Epithelial cell of prostate (primary cell): ENCODE measurements at regions not wholly inside any gene's neighbourhood (a gene's known extent, or its start where the extent isn't known, plus 50 kb on each side); places are given as distances from the start of the nearest gene placed in this dataset.

ENCODE experiments used
- DNase-seq: peaks from one replicate; pipeline ENCODE4 v3.0.0-alpha.2; 2011; ENCODE audit warnings: low read depth, low spot score
- H3K27ac ChIP-seq: fragments of 450-650 bp; 2 replicates; pipeline ENCODE4 v1.5.1; 2017; ENCODE audit warnings: mild to moderate bottlenecking

DNA sequence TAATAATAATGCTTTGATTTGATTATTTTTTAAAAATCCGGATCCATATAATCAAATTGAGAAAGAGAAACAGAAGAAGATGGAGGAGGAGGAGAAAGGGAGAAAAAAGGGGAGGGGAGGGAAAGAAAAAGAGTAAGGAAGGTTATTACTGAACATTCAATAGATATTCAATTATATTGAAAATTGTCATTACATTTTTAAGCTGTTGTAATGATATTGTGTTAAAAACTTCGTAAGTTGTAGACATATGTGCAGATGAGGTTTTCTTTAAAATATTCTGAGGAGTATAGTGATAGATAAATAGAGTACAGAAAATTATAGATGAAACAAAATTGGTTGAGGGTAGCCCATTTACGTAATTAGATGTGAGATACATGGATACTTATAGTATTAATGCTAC, 933.0 kb upstream of the PHF14 start:
- no peak overlapping the region for H3K27ac ChIP-seq
- no peak for DNase-seq

DNA sequence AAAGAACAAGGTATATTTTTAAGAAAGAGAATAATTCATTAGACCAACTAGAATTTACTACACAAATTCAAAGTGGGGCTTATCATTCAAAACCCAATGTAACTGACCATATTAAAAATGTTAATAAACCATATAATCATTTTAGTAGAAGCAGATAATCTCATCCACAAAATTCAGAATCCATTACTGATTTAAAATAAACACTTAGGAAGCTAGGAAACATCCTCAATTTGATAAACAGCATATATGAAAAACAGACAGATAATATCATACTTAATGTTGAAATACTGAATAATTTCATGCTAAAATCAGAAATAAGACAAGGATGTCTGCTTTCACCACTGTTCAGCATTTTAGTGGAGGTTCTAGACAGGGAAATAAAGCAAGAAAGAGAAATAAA, 902.8 kb upstream of the PHF14 start:
- no peak overlapping the region for H3K27ac ChIP-seq
- DNase-seq: no peak

DNA sequence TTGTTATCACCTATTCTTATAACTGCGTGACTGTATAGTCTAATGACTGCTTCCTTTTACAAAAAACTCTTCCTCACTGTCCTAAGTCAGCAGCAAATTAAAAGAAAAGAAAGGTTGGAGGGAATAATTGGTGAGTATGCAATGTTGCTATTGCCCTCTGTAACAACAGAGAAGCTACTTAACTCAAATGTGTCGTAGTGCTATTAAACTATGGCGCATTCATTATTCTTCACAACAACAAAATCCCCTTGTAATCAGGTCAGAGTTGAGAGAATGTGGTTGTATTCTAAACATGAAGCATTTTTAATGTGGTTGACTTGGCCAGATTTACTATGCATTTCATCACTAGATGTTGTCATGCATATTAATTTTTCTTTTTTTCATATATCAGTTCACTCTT, 897.8 kb upstream of the PHF14 start:
- DNase-seq: no peak
- H3K27ac ChIP-seq: no peak overlapping the region

DNA sequence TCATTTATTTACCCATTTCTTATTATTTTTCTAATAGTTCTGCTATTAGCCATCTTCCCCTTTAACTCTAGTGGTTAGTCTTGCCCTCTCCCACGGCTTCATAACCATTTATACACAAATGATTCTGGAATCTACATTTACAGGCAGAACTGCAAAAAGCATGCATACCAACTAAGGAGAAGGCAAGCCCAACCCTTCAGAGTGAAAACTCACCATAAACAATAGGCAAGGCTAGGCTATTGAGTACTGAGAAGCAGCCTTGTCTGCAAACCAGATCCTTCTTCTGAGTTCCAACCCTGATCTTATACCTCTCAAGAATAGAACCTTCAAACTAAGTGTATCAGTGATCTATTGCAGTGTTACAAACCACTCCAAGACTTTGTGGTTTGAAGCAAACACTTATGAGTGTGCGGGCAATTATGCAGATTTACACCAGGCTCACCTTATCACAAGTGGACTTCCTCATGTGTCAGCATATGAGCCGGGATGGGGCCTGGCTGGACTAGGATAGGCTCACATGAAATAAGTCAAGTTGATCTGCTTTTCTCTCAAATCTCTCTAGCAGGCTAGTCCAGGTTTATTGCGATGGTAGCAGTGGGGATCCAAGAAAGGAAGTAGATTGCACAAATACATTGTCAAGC, 896.9 kb upstream of the PHF14 start:
- no peak overlapping the region for H3K27ac ChIP-seq
- DNase-seq: no peak

DNA sequence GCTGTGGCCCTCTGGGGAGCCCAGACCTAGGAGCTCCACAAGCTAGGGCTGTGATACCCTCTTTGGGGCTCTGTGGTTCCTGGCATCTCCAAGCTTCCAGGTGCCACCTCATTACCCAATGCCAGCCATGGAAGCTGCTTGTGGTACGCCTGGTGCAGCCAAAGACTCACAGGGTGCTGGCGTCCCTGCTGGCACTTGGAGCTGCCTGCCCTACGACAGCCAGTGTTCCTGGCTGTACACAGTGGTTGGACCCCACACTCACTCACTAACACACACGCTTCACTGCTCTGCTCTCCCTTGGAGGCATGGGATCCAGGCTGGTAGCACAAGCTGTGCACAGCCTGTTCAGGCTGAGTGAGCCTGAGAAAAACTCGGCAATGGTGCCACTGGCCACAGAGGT, 894.1 kb upstream of the PHF14 start:
- DNase-seq: no peak
- H3K27ac ChIP-seq: no peak overlapping the region

DNA sequence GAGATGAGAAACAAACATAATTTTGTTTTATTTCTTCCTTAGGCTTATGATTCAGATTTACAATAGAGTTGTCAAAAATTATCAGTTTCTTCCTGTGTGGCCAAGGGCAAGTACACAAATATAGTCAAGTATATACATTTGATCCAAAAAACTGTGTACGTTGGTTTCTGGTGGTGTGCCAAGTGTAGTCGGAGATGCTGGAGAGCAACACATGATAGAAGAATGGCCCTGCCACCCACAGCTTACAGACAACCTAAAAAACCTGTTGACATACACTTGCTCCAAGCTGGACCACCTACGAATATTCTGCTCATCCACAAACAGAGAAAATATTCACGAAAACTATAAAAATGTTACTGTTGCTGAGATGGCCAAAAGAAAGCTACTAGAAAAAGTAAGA, 890.8 kb upstream of the PHF14 start:
- no peak overlapping the region for H3K27ac ChIP-seq
- no peak for DNase-seq

DNA sequence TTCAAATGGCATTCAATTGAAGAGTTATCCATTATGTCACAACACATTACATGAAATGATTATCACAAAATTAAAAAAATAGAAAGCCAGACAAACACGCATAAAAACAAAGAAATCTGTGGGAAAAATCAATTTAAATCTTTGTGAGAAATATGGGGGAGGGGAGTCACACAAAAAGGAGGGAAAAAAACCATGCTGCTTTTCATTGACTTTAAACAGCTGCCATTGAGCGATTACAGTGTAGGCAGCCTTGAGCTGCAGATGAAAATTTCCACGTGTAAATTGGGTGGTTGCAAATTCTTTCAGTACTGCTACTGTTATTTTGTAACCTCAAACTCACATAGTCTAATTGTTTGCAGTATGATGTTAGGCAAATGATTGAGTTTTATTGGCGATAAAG, 889.9 kb upstream of the PHF14 start:
- H3K27ac ChIP-seq: no peak overlapping the region
- no peak for DNase-seq

DNA sequence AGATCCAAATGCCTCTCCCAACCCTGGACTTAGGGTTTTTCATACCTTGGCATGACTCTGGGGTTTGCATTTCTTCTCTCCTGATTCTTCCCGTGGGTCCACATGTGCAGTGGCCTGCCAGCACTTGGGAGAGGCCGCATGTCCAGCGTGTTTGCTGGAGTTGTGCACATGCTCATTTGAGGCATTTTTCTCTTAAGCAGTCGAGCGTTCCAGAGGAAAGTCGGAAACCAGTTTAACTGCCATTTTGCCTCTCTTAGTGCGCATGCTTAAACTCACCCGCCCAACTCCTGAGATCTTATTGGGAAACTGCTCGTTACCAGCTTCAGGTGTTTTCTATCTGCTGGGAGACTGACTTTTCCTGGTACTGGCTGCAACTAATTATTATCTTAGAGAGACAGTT, 888.4 kb upstream of the PHF14 start:
- no peak overlapping the region for H3K27ac ChIP-seq
- no peak for DNase-seq

DNA sequence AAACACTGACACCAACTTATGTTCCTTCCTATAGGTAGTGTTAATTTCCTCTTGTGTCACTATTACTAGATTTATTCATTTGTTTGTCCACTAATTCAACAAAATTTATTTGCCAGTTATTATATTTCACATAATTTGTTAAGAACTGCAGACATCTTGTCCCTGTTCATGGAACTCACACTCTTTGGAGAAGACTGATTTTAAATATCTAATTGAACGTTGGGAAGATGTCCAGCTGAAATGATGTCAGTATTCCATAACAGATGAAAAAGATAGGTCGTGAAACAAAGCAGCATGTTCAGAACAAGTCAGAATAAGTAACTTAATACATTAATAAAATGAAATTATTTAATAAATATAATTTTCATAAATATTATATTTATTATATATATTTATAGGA, 873.1 kb upstream of the PHF14 start:
- H3K27ac ChIP-seq: no peak overlapping the region
- DNase-seq: no peak

DNA sequence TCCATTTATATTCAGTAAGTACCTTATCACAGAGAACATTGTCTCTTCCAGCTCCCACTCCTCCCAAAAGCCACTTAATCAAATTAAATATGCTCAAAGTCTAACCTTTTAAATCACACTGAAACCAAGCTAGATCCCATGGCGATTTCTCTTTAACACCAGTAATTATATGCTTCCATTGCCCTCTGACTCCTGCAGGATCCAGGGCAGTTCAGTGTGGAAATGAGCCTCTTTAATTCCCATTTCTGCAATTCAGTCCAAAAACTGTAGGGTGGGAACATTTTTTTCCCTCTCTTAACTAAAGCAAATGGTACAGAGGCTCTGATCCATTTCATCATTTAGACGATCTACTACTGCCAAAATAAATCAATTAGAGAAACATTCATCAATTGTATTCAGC, 872.3 kb upstream of the PHF14 start:
- DNase-seq: no peak
- H3K27ac ChIP-seq: no peak overlapping the region

DNA sequence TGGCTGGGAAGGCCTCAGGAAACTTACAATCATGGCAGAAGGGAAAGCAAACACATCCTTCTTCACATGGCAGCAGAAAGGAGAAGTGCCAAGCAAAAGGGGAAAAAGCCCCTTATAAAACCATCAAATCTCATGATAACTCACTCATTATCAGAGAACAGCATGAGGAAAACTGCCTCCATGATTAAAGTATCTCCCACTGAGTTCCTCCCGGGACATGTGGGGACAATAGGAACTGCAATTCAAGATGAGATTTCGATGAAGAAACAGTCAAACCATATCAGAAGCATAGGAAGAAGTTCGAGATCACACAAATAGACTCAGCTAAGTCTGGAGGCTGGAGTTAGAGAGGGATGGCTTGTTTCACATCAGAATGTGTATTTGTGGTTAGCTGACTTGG, 869.4 kb upstream of the PHF14 start:
- DNase-seq: no peak

DNA sequence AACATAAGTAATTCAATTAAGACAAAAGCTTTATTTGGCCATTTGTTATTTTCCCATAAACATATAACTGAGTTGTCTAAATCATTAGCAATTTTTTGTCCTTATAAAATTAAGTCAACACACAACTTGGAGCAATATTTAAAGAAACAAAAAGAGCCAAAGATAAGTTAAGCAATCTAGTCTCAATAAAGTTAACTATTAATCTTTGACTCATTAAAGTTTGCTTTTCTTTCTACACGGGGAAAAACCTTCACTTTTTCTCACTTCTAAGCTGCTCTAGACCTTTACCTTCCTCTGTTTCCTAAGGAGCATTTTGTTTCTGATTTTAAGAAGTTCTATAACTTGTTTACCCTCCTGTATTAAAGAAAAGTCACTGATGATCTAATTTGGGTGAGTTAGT, 867.1 kb upstream of the PHF14 start:
- no peak for DNase-seq
- H3K27ac ChIP-seq: no peak overlapping the region

More for the DNA sequence above, 869.4 kb upstream of the PHF14 start:
- H3K27ac ChIP-seq: no peak overlapping the region

DNA sequence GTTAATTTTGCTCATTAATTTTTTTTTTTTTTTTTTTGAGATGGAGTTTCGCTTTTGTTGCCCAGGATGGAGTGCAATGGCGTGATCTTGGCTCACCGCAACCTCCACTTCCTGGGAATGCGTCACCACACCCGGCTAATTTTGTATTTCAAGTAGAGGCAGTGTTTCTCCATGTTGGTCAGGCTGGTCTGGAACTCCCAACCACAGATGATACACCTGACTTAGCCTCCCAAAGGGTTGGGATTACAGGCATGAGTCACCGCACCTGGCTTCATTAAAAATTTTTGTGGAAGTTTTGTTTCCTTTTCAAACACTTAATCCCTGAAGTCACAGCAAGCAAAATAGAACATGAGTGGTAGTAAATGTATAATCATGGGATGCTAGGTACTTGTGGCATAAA, 857.2 kb upstream of the PHF14 start:
- no peak overlapping the region for H3K27ac ChIP-seq

DNA sequence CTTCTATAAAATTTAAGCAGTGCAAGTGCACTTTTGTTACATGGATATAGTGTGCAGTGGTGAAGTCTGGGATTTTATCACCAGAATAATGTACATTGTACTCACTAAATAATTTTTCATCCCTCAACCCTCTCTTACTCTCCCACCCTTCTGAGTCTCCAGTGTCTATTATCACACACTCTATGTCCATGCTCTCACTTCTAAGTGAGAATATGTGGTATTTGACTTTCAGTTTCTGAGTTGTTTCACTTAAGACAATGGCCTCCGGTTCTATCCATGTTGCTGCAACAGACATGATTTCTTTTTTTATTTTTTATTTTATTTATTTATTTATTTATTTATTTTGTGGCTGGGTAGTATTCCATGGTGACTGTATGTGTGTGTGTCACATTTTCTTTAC, 855.9 kb upstream of the PHF14 start:
- no peak overlapping the region for H3K27ac ChIP-seq
- DNase-seq: no peak

More for the DNA sequence above, 857.2 kb upstream of the PHF14 start:
- DNase-seq: no peak

DNA sequence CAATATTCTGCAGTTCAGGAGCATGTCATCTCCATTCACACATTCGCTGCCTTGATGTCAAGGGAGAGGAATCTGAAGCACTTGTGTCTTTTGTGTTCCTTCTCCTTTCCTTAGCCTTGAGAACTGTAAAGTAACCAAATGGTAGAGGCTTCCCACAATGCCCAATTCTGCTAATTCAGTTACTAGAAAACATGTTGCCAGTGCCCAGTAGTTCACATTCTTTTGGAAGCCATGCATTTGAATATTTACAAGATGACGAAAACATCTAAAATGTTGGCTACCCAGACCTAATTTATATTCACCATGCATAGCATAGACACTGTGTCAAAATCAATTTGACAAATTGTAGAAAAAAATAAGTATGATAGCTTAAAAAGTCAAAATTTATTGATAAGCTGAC, 852.7 kb upstream of the PHF14 start:
- H3K27ac ChIP-seq: no peak overlapping the region
- DNase-seq: no peak

DNA sequence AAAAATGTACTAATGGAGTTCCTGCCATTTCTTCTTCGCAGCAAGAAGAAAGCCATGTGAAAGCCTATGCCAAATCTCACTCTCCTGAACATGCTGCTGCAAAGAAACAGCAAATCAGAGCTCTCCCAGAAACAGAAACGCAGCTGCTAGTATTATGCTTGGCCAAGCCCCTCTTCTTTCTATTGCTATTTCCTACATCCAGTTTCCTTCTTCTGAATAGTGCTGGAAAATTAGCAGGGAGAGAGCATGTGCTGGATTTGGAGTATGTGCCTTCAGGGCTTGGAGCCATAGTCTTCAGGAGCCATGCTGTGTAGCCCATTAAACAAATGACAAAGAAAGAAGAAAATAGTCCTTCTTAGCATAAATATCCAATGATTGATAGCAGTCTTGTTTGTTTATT, 852.0 kb upstream of the PHF14 start:
- H3K27ac ChIP-seq: no peak overlapping the region
- DNase-seq: no peak

DNA sequence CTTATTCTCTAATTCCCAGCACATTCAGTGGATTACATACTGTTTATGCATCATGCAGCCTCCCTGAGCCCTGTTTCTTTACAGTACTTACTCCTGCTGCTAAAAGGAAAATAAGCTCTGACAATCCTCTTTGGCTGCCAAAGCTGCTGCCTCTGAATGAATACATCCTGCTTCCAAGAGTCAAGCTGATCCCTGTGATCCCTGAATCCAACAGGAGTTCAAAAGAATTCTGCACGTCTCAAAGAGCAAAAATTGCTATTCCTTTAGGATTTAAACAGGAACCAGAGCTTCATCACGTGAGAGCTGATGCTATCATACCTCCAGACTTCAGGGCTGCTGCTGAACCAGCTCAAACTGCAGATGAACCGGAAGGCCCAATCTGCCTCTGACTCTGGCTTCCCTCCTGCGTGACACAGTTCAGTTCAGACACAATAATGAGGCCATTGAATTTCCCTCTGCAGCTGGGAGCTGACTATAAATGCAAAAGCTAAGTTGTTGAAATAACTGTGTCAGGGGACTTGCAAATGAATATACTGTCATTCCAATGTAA, 851.0 kb upstream of the PHF14 start:
- H3K27ac ChIP-seq: no peak overlapping the region
- no peak for DNase-seq

DNA sequence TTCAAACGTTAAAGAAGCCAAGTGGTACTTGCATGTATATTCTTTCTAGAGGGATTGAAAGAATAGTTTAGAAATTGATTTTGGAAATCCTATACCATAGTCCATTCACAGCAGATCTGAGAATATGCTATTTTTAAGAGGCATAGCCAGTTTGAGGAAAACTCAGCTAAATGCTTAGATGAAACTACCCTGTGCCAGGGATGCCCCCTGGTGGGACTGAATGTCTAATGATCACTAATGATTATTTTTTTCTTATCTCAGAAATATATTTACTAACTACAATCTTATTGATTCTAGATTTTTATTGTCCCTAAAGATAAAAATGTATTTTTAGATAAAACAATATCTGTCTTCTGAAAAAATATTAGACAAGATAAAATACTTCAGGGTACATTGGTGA, 844.9 kb upstream of the PHF14 start:
- no peak overlapping the region for H3K27ac ChIP-seq
- no peak for DNase-seq

DNA sequence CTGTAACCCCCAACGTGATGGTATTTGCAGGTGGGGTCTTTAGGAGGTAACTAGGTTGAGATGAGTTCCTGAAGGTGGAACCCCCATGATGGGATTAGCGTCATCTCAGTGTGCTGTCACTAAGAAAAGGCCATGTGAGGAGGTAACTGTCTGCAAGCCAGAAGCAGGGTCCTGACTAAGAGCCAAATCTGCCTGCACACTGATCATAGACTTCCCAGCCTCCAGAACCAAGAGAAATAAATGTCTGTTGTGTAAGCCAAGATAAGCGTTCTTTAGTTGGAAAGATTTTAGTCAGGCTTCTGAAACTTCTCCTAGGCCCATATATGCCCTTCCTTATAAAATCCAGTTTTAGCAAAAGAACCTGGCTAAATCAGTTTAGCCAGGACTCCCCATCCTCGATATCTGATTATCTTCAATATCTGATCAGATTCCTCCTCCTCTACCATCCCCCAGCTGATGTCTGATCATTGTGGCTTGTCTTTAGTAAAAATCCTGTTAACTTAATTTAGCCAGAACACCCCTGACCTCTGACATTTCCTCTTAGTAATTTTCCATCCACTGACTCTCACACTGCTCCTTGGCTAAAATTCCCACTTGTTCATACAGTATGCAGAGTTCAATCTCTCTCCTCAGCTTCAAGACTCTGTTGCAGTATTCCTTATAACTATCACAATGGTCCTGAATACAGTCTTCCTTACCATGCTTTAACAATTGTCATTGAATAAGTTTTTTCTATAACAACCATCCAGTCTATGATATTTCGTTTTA, 835.4 kb upstream of the PHF14 start:
- no peak overlapping the region for H3K27ac ChIP-seq
- no peak for DNase-seq

DNA sequence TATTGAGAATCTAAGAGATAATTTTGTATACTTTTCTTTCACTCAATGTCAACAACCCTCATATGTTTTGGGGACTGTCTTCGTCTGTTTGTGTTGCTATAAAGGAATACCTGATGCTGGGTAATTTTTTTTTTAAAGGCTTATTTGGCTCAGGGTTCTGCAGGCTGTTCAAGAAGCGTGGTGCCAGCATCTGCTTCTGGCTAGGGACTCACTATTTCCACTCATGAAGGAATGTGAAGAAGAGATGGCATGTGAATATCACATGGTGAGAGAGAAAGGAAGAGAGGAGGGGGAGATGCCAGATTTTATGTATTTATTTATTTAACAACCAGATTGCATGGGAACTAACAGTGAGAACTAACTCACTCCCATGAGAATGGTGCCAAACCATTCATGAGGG, 827.4 kb upstream of the PHF14 start:
- H3K27ac ChIP-seq: no peak overlapping the region
- no peak for DNase-seq

DNA sequence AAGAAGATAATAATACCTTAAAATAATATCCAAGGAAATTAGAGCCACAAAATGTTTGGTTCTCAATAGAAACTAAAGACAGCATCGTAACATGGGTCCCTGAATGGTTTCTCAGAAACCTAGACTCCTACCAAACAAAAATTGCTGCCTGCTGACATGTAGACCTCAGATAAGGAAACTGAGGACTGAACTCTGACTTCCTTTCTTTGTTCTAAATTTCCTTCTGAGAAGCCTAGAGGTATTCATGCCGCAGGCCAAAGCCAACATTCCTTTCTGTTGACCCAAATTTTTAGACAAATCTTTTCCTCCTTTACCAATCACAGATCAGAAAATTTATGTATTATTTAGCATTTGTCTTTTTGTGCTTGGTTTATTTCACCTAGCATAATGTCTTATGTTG, 816.7 kb upstream of the PHF14 start:
- no peak overlapping the region for H3K27ac ChIP-seq
- DNase-seq: no peak

DNA sequence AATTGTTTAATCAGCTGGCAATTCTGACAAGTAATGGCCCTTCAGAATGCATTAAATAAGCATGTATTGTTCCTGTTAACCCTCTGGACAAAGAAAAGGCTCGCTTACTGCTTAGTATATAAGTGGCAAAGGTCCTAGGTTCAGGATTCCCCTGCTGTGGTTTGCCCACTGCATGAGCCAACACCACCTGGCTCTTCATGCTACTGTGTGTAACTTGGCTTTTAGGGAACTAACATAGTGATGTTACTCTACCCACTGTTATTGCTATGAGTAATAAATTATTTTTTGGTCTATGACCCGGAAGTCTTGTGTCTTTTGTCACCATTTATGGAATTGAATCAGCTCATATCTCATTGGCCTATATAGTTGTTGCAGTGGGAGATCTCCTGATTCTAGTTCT, 791.7 kb upstream of the PHF14 start:
- H3K27ac ChIP-seq: no peak overlapping the region
- DNase-seq: no peak
